Panc1 (cell line): ENCODE measurements at regions not wholly inside any gene's neighbourhood (a gene's known extent, or its start where the extent isn't known, plus 50 kb on each side); places are given as distances from the start of the nearest gene placed in this dataset.
"Not testable (repeated sequence)": the region's sequence is repeated elsewhere in the genome, so short reads cannot be mapped to it uniquely, and the experiment has no call there.

ENCODE experiments used
- ATAC-seq: fragments of 200-7000 bp; cut with Tn5 transposase; 2 replicates; pipeline ENCODE4 v1.9.1; 2020; ENCODE audit warnings: mild to moderate bottlenecking, moderate library complexity
- BruUV-seq: library from RNA; stranded (reverse); fragments of 400-500 nt; replicated peaks from 2 replicates; lab custom pipeline; 2021; lab: Mats Ljungman, UMichigan
- CTCF ChIA-PET: fragments of 300-600 bp; sonication (Branson Sonifier 250); formaldehyde crosslinking; loops from one replicate; lab custom pipeline; 2022; ENCODE audit warnings: antibody characterized with exemption; lab: Charles Lee
- POLR2A ChIA-PET: fragments of 300-600 bp; sonication (Branson Sonifier 250); formaldehyde crosslinking; loops from one replicate; lab custom pipeline; 2022; ENCODE audit warnings: antibody characterized with exemption; lab: Charles Lee
- DNase-seq: peaks from one replicate; pipeline ENCODE4 v3.0.0-alpha.2; 2010; ENCODE audit warnings: low read depth, low spot score
- H3K27ac ChIP-seq: 2 replicates; pipeline ENCODE4 v1.5.1; 2011; ENCODE audit warnings: mild to moderate bottlenecking, low read length, inconsistent platforms
- H3K27me3 ChIP-seq: fragments of 200-500 bp; sonication (Bioruptor generic); 2 replicates; pipeline ENCODE4 v1.6.0; 2014; ENCODE audit warnings: low read length, inconsistent platforms; ENCODE audit not compliant: control insufficient read depth, insufficient read depth
- H3K36me3 ChIP-seq: fragments of 200-500 bp; sonication (Bioruptor generic); 2 replicates; pipeline ENCODE4 v1.5.1; 2014; ENCODE audit warnings: inconsistent platforms, mild to moderate bottlenecking, low read length, moderate library complexity; ENCODE audit not compliant: control insufficient read depth, insufficient read depth
- H3K4me1 ChIP-seq: 2 replicates; pipeline ENCODE4 v1.5.1; 2011; ENCODE audit warnings: inconsistent platforms, mild to moderate bottlenecking, low read length, moderate library complexity; ENCODE audit not compliant: control insufficient read depth, insufficient read depth
- H3K4me3 ChIP-seq, 2 experiments: 2 replicates each; pipeline ENCODE4 v1.5.1; 2011 to 2012; ENCODE audit warnings: low read depth in 2 of 2, low read length in 2 of 2, mild to moderate bottlenecking in 2 of 2, inconsistent platforms in 1 of 2, moderate library complexity in 1 of 2
- H3K9me3 ChIP-seq: fragments of 200-500 bp; sonication (Bioruptor generic); 2 replicates; pipeline ENCODE4 v1.5.1; 2014; ENCODE audit warnings: low read depth, mild to moderate bottlenecking, inconsistent platforms, low read length, moderate library complexity; ENCODE audit not compliant: control insufficient read depth, insufficient read depth
- POLR2AphosphoS5 ChIP-seq: IDR thresholded peaks from 2 replicates; pipeline ENCODE4 v1.6.1; 2012; ENCODE audit warnings: mild to moderate bottlenecking, low read depth, low read length, moderate library complexity
- SIN3A ChIP-seq: IDR thresholded peaks from 2 replicates; pipeline ENCODE4 v1.6.1; 2012; ENCODE audit warnings: low read depth, mild to moderate bottlenecking, low read length, moderate library complexity, borderline replicate concordance; ENCODE audit not compliant: insufficient read depth
- TCF7L2 ChIP-seq: IDR thresholded peaks from 2 replicates; pipeline ENCODE4 v1.6.1; 2011; ENCODE audit warnings: mild to moderate bottlenecking, low read depth, low read length, inconsistent platforms
- in situ Hi-C: cut with HindIII; loops from 2 replicates; pipeline ENCODE4 v1.10.0; 2016; ENCODE audit warnings: low sequenced_read_pairs, low pct_unique_long_range_greater_than_20kb
- intact Hi-C: fragments of 100-400 bp; cut with micrococcal nuclease; formaldehyde crosslinking; loops from one replicate; pipeline ENCODE4 v1.10.0; 2022; ENCODE audit not compliant: unreplicated experiment
- TF ChIP-seq, protein P1 (sequence below): fragments of 450-650 bp; IDR thresholded peaks from 2 replicates; pipeline ENCODE4 v1.5.1; 2017; ENCODE audit warnings: mild to moderate bottlenecking
- TF ChIP-seq, protein P2 (sequence below), 2 experiments: IDR thresholded peaks; 2 replicates each; pipeline ENCODE4 v1.6.1; 2011 to 2012; ENCODE audit warnings: low read depth in 2 of 2, control low read depth in 1 of 2, low read length in 1 of 2, mild to moderate bottlenecking in 1 of 2, moderate library complexity in 1 of 2; ENCODE audit not compliant: insufficient read depth in 1 of 2

GRCh38 chr2:63721082-63721424 lies 120.6 kb upstream of the UGP2 start:
- CTCF ChIA-PET = no interaction called here
- no peak overlapping the region for H3K4me3 ChIP-seq
- no peaks in the 10 kb centered on the region for H3K4me1 ChIP-seq
- POLR2A ChIA-PET = no interaction called here
- H3K36me3 ChIP-seq = no peaks in the 10 kb centered on the region
- TF ChIP-seq, protein P1, sequence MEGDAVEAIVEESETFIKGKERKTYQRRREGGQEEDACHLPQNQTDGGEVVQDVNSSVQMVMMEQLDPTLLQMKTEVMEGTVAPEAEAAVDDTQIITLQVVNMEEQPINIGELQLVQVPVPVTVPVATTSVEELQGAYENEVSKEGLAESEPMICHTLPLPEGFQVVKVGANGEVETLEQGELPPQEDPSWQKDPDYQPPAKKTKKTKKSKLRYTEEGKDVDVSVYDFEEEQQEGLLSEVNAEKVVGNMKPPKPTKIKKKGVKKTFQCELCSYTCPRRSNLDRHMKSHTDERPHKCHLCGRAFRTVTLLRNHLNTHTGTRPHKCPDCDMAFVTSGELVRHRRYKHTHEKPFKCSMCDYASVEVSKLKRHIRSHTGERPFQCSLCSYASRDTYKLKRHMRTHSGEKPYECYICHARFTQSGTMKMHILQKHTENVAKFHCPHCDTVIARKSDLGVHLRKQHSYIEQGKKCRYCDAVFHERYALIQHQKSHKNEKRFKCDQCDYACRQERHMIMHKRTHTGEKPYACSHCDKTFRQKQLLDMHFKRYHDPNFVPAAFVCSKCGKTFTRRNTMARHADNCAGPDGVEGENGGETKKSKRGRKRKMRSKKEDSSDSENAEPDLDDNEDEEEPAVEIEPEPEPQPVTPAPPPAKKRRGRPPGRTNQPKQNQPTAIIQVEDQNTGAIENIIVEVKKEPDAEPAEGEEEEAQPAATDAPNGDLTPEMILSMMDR = no peak
- TF ChIP-seq, protein P2, sequence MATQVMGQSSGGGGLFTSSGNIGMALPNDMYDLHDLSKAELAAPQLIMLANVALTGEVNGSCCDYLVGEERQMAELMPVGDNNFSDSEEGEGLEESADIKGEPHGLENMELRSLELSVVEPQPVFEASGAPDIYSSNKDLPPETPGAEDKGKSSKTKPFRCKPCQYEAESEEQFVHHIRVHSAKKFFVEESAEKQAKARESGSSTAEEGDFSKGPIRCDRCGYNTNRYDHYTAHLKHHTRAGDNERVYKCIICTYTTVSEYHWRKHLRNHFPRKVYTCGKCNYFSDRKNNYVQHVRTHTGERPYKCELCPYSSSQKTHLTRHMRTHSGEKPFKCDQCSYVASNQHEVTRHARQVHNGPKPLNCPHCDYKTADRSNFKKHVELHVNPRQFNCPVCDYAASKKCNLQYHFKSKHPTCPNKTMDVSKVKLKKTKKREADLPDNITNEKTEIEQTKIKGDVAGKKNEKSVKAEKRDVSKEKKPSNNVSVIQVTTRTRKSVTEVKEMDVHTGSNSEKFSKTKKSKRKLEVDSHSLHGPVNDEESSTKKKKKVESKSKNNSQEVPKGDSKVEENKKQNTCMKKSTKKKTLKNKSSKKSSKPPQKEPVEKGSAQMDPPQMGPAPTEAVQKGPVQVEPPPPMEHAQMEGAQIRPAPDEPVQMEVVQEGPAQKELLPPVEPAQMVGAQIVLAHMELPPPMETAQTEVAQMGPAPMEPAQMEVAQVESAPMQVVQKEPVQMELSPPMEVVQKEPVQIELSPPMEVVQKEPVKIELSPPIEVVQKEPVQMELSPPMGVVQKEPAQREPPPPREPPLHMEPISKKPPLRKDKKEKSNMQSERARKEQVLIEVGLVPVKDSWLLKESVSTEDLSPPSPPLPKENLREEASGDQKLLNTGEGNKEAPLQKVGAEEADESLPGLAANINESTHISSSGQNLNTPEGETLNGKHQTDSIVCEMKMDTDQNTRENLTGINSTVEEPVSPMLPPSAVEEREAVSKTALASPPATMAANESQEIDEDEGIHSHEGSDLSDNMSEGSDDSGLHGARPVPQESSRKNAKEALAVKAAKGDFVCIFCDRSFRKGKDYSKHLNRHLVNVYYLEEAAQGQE (IDR thresholded peaks at IDR 0.05; ENCODE audit: insufficient read depth in 1 of 2, low read depth in 2 of 2, low read length in 1 of 2) = no peak
- TF ChIP-seq TCF7L2 (no peak), POLR2AphosphoS5 (no peak), SIN3A (no peak)
- in situ Hi-C loops (no loop called here), intact Hi-C loops (no loop called here)
- no peaks in the 10 kb centered on the region; the same call in 1 of the 2 replicates for H3K27me3 ChIP-seq
- ATAC-seq (no peak), DNase-seq (no peak)
- BruUV-seq = no TSS peak
- no peak overlapping the region for H3K27ac ChIP-seq
- H3K9me3 ChIP-seq = no peaks in the 10 kb centered on the region

- H3K9me3 ChIP-seq, H3K27ac ChIP-seq, H3K4me3 ChIP-seq, H3K27me3 ChIP-seq, in situ Hi-C loops, intact Hi-C loops, ATAC-seq, CTCF ChIA-PET, DNase-seq, POLR2A ChIA-PET, H3K4me1 ChIP-seq, BruUV-seq, H3K36me3 ChIP-seq: not testable (repeated sequence)
Measured at GRCh38 chr2:63722284-63722683, 119.4 kb upstream of the UGP2 start.

- in situ Hi-C loops = no loop called here
- BruUV-seq = no TSS peak
Measured at GRCh38 chr2:63723709-63724108, 118.0 kb upstream of the UGP2 start.

More at GRCh38 chr2:63723709-63724108, 118.0 kb upstream of the UGP2 start:
- intact Hi-C loops = no loop called here
- Histone ChIP-seq H3K9me3 (no peaks in the 10 kb centered on the region), H3K36me3 (no peaks in the 10 kb centered on the region), H3K4me3 (no peak overlapping the region), H3K27ac (no peak overlapping the region), H3K27me3 (no peaks in the 10 kb centered on the region), H3K4me1 (no peaks in the 10 kb centered on the region)
- CTCF ChIA-PET = no interaction called here
- no peak for ATAC-seq
- POLR2A ChIA-PET = no interaction called here
- TF ChIP-seq, protein P2 (IDR thresholded peaks at IDR 0.05; ENCODE audit: insufficient read depth in 1 of 2, low read depth in 2 of 2, low read length in 1 of 2) = no peak
- TF ChIP-seq TCF7L2 (no peak), POLR2AphosphoS5 (no peak), SIN3A (no peak)
- TF ChIP-seq, protein P1 = no peak
- no peak for DNase-seq
